ENCODE measurements at regions not wholly inside any gene's neighbourhood (a gene's known extent, or its start where the extent isn't known, plus 50 kb on each side); places are given as distances from the start of the nearest gene placed in this dataset.

- TF ChIP-seq EZH2phosphoT487 (IDR thresholded peaks at IDR 0.05; ENCODE audit: borderline replicate concordance) (no peak), CTCF (conservative IDR thresholded peaks at IDR 0.05; ENCODE audit: low read length) (no peak)
Measured at GRCh38 chr2:67613227-67613626, 216.1 kb downstream of the ETAA1 start.
